Fibroblast of skin of scalp (primary cell): ENCODE measurements at regions not wholly inside any gene's neighbourhood (a gene's known extent, or its start where the extent isn't known, plus 50 kb on each side); places are given as distances from the start of the nearest gene placed in this dataset.

ENCODE experiments used
- DNase-seq: peaks from one replicate; pipeline ENCODE4 v3.0.0-alpha.2; 2013

- peak; percentile 58 for DNase-seq
Observed at GRCh38 chr16:66091471-66091891, 275.0 kb upstream of the CDH5 start.

- no peak for DNase-seq
Observed at GRCh38 chr16:66088681-66089080, 277.8 kb upstream of the CDH5 start.

- DNase-seq, result no peak
Observed at GRCh38 chr16:66087308-66087707, 279.2 kb upstream of the CDH5 start.

GRCh38 chr16:66085651-66086050 is 280.8 kb upstream of the CDH5 start:
- no peak for DNase-seq

DNA sequence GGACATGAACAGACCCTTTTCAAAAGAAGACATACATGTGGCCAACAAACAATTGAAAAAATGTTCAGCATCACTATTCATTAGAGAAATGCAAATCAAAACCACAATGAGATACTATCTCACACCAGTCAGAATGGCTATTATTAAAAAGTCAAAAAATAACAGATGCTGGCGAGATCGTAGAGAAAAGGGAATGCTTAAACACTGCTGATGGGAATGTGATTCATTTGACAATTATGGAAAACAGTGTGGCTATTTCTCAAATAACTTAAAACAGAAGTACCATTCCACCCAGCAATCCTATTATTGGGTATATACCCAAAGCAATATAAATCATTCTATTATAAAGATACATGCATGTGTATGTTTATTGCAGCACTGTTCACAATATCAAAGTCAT is 281.8 kb upstream of the CDH5 start:
- peak; percentile 73 for DNase-seq

DNA sequence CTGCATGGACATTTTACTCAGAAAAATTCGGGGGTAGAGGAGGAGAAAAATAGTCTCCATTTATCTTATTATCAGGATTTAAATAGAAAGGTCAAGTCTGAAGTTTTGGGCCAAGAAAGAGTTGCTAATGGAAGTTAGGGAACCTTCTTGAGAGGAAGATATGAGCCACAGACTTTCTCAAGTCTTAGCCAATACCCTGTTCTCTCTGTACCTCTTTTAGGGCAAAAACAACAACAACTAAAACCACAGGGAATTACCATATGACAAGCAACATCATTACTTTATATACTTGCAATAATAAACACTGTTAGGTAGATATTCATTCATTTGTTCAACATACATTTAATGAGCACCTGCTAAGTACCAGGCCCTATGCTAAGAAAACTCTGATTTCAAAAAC is 282.2 kb upstream of the CDH5 start:
- DNase-seq, result no peak

DNA sequence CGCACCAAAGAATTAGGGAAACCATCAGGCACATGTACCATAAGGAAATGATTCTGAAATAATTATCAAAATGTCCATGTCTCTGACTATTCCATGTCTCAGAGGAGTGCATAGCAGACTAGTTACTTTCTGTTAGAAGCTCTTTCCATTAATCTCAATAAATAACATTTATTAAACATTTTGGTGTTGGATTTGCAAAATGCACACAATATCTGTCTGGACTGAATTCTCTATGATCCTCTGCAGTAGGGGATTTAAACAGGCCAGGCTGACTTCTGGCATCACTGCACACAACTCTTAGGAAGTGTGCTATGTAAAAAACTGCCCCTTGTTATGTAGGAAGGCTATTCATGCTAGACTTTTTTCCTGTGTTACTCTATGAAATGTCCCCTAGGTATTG is 283.3 kb upstream of the CDH5 start:
- DNase-seq, result no peak

DNA sequence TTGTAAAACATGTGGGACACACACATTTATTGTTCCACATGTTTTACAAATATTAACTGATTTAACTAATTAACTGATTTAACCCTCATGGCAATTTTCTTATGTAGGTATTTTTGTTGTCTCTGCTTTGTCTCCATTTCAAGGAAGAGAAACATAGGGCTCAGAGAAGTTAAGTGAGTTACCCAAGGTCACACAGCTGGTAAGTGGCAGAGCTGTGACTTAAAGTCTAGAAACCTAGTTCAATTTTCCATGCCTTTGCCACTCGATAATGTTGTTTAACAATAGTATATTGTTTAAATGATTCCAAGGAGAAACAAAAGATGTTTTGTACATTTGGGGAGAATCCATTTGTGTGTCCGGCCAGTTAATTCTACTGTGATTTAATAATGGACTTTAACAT is 284.1 kb upstream of the CDH5 start:
- DNase-seq, result no peak

GRCh38 chr16:66081775-66082366 is 284.6 kb upstream of the CDH5 start:
- DNase-seq, result peak; percentile 71

DNA sequence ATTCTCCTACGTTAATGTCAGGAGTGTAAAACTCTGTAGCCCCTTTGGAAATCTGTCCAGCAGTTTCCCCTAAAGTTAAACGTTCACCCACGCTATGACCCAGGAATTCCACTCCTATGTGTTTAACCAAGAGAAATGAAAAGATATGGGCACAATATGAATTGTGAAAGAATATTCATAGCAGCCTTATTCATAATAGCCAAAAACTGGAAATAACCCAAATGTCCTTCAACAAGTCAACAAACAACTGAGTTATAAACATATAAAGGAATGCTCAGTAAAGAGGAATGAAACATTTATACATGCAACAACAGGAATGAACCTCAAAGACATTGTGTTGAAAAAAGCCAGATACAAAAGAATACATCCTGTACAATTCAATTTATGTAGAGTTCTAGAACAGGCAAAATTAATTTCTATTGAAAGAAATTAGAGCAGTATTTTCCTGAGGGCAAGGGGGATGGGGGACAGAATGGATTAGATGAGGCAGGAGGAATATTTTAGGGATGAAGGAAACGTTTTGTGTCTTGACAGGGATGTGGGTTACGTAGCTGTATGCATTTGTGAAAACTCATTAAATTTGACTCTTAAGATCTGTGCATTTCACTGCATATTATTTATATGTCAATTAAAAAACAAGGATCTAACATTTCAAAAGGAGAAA is 286.7 kb upstream of the CDH5 start:
- DNase-seq, result peak; percentile 41

- DNase-seq, result peak; percentile 81
Observed at GRCh38 chr16:66070140-66070917, 296.2 kb upstream of the CDH5 start.

DNA sequence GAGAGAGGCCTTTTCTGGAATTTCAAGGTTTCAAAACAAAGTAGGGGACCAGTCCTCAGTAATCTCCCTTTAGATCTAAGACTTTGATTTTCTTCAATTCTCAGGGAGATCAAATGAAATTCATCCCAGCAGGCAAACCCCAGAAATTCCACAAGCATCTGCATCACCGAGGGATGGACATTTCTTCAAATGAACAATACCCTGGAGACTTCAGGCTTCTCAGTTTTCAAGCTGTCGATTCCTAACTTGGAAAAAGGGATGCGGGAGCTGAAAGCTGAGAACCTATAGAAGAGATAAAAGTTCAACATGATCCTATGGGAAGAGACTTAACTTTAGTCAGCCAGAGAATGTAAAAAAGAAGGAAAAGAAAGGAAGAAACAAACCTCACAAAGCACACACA is 296.9 kb upstream of the CDH5 start:
- peak; percentile 90 for DNase-seq

DNA sequence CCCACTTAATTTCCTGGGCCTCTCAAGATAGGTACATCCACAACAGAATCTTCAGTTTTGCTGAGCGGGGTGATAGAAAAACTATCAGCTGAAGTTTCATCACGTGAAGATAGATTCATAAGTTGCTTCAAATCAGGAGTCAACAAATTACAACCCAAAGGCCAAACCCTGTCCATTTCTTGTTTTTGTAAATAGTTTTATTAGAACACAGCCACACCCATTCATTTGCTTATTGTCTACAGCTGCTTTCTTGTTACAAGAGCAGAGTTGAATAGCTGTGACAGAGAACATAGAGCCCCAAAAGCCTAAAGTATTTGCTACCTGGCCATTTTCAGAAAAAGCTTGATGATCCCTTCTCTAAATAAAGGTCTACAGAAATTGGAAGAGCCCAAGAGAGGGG is 300.1 kb upstream of the CDH5 start:
- DNase-seq, result no peak

GRCh38 chr16:66065925-66066324 is 300.6 kb upstream of the CDH5 start:
- DNase-seq, result peak; percentile 33

DNA sequence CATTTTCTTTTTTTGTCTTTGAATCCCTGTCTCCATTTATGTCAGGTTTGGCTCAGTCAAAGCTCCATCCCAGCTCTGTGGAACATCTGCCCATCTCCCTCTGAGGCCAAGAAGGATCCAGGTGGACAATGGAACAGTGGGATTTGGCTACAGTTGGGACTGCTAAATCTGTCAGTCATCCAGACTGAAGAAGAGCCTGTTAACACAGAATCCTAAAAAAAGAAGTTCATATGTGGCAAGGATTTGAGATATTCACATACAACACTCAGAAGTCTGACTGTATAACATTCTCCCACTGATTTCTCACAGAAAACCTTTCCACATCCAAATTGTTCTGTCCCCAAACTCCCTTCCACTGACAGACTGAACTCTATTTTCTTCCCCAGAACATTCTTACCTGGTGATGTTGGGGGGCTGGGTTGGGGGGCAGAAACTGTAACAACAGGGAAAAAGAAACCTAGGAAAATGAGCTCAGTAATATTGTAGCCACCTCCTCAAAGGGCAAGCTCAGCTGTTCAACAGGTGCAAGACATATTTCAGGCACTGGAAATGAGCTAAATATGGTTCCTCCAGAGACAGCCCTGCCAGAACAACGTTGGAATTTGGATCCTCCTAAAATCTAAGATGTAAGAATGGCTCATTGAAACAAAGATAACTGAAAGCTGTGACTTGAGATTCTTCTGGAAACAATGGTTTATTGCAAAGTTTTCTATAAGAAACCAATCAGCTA is 301.5 kb upstream of the CDH5 start:
- DNase-seq, result no peak

DNA sequence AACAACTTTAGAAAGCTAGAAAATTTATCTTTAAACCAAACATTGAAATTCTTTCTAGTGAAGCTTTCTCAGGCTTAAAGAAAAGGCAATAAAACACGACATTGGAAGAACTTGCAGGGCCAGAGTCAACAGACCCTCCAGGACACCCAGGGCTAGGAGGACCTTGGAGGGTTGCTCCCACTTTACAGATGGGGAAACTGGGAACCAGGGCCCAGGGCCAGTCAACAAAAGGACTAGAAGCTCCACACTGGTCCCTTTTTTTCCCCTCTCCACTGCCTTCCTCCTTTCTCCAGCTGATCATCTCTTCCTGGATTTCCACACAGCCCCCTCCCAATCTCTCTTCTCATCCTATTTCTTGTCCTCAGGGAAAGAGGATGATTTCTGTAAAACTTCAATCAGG is 307.7 kb upstream of the CDH5 start:
- DNase-seq, result no peak

DNA sequence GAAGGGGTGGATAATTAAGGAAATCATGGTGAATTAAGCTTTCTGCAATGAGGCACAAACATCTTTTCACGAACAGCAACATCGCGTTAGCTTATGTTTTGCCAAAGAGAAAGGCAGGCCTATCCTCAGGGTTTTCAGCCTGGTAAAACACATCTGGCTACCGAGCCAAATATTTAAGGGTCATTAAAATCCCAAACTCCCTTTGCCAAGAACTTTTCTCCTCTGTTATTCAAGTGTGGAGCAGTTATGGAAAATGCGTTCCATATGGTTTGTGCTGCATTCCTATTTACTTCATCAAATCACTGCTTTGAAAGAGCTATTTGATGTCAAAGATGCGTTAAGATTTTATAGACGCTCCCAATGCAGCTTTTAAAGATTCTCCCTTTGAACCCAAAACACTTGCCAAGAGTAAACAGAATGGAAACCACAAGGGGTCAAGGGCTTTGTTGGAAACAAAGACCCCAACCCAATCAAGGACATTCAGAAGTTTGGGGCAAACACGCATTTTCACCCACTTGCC is 308.3 kb upstream of the CDH5 start:
- DNase-seq, result peak; percentile 90

GRCh38 chr16:66057057-66057456 is 309.4 kb upstream of the CDH5 start:
- no peak for DNase-seq

GRCh38 chr16:66054095-66054494 is 312.4 kb upstream of the CDH5 start:
- DNase-seq, result no peak

GRCh38 chr16:66052745-66053144 is 313.7 kb upstream of the CDH5 start:
- no peak for DNase-seq

DNA sequence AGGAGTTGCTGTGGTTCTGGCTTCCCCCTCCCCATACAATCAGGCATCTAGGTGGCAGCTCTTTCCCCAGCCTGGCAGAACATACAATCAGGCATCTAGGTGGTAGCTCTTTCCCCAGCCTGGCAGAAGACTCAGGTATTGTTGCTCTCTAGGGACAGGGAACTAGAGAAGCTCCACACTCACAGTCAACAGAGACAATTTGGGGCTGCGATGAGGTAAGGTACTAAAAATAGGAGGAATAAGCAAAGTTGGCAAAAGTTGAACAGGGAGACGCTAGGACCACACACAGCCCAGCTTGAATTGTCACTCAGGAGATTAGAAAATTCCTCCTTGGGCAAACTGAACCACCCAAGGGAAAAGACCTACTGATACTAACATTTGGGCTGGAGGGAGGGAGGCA is 315.5 kb upstream of the CDH5 start:
- DNase-seq, result no peak

- DNase-seq, result no peak
Observed at GRCh38 chr16:66049865-66050264, 316.6 kb upstream of the CDH5 start.

DNA sequence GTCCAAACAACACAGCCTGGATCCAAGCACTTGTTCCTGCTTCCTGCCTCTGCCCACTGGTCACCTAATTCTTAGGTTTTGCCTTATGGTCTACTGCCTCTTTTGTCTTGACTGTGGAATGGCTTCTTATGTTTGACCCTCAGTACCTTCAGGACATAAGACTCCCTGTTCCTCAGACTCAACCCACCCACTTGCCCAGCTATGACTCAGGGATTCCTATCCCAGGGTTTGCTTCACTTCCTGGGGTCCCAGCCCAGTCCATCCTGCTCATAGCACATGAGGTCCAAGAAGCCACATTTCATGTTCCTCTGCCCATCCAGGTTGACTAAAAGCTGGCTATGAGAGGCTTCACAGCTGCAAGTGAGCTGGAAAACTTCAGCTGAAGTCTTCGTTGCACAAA is 320.9 kb upstream of the CDH5 start:
- no peak for DNase-seq
